Activated gamma-delta T cell treated with Interleukin-2 at 50 U/mL for 16 hours (primary cell): ENCODE measurements at regions not wholly inside any gene's neighbourhood (a gene's known extent, or its start where the extent isn't known, plus 50 kb on each side); places are given as distances from the start of the nearest gene placed in this dataset.

Experiments used
- DNase-seq: peaks from one replicate; pipeline ENCODE4 v3.0.0-alpha.2; 2020

DNA sequence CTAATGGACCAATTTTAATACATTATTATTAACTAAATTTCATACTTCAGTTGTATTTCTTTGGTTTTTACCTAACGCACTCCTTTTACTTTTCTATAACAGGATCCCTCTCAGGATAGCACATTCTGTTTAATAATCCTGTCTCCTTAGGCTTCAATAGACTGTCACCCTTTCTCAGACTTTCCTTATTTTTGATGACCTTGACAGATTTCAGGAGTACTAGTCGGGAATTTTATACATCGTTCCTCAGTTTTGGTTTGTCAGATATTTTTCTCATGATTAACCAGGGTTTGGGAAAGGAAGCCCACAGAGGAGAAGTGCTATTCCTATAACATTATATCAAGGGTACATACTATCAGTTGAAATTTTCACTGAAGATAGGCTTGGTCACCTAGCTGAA lies 768.0 kb upstream of the GJE1 start:
- no peak for DNase-seq

- DNase-seq, result no peak
Measured at GRCh38 chr6:141364232-141364631, 768.5 kb upstream of the GJE1 start.

DNA sequence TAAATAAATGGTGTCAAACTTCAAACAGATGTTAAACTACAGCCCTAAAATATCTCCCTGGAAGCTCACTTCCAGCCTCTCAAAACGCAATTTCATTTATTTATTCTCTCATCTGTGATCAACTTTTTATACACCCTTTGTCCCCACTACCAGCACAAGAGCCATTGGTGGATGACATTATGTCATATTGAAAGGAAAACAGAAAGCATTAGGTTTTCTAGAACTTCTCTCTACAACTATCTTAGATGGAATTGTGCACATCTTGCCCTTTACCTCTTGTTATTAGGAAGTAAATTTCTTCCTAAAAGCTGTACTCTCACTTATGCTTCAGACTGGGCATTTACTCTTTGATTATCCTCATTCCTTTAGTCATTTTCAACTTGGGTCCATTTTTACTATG lies 771.2 kb upstream of the GJE1 start:
- DNase-seq, result no peak

- DNase-seq, result no peak
Measured at GRCh38 chr6:141359953-141360352, 772.8 kb upstream of the GJE1 start.

- DNase-seq, result no peak
Measured at GRCh38 chr6:141354191-141354955, 778.4 kb upstream of the GJE1 start.

DNA sequence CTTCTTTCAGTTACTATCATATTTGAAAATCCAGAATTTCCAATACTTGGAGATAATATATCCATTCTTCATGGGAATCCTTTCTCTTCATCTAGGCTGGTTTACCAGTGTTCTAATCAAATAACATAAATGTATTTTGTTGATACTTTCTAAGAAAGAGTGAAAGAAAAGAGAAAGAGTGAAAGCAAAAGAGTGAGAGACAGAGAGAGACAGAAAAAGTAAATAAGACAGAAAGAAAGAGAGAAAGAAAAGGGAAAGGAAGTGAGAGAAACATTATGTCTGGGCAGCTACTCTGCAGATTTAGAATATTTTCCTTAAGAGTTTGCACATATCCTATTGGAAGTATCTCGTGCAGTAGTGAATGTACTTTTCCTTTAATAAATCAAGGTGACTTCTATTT lies 781.0 kb upstream of the GJE1 start:
- no peak for DNase-seq

GRCh38 chr6:141349710-141350109 lies 783.0 kb upstream of the GJE1 start:
- no peak for DNase-seq

- no peak for DNase-seq
Measured at GRCh38 chr6:141347906-141348492, 784.7 kb upstream of the GJE1 start.

GRCh38 chr6:141347086-141347485 lies 785.6 kb upstream of the GJE1 start:
- no peak for DNase-seq

DNA sequence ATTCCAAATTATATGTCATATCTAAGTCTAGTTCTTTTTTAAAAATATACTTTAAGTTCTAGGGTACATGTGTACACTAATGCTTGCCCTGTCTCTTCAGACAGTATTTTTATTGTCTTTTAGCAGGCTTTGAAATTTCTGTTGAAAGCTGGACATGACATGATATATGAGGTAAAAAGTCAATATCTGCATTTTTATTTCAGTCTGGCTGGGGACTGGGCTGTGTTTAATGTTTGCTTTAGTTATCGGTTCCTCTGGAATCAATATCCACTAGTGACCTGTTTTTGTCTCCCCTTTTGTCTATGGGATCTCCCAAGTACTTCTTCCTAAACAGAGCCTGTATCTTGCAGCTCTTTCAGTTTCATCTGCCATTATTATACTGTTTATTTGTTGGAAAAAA lies 786.2 kb upstream of the GJE1 start:
- no peak for DNase-seq

GRCh38 chr6:141337191-141337590 lies 795.5 kb upstream of the GJE1 start:
- DNase-seq, result no peak

- DNase-seq, result no peak
Measured at GRCh38 chr6:141335477-141336273, 797.0 kb upstream of the GJE1 start.

DNA sequence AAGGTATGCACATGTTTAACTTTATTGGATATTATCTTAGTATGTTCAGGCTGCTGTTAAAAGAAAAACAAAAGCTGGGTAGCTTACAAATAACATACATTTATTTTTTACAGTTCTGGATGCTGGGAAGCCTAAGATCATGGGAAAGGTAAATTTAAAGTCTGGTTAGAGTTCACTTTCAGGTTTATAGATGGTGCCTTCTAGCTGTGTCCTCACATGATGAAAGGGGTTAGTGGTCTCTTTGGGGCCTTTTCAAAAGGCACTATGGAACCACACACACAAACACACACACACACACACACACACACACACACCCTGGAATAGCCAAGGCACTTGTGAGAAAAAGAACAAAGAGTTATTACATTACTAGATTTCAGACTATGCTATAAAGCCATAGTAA lies 805.8 kb upstream of the GJE1 start:
- no peak for DNase-seq

- peak; percentile 18 for DNase-seq
Measured at GRCh38 chr6:141326426-141326825, 806.3 kb upstream of the GJE1 start.

DNA sequence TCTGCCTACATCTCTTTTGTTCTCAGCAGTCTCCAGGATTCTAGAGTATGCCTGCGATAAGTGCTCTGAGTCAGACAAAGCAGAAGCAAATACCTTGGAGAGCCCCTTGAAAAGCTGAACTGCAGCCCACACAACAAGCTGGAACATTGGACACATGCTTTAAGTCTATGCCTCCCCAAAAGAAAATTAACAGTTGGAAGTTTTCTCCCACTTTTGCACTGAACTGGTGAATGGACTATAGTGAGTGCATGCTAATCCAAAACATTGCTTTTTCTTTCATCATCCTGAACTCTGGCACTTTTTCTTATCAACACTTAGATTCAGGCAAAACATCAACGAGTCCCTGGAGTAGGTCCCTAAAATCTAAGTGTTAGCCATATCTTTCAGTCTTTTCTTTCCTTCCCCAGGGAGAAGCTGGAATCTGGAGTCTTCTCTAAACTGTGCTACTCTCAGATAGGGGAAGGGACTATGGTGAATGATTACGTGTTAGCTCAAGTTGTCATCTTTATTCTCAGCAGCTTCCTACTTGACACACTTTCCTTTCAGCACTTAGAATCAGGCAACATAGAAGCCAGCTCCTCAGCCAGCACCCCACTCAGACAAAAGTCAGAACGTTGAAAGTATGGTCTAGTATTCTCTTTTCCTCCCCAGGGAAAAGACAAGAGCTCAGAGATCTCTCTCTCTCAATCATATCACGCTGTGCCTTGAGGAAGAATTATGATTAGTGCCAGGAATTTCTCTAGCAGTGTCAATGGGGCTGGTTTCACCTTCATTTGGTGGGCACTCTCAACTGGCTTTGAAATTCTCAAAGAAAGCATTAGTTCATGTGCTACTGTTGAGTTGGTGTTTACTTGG lies 811.0 kb upstream of the GJE1 start:
- DNase-seq, result no peak

DNA sequence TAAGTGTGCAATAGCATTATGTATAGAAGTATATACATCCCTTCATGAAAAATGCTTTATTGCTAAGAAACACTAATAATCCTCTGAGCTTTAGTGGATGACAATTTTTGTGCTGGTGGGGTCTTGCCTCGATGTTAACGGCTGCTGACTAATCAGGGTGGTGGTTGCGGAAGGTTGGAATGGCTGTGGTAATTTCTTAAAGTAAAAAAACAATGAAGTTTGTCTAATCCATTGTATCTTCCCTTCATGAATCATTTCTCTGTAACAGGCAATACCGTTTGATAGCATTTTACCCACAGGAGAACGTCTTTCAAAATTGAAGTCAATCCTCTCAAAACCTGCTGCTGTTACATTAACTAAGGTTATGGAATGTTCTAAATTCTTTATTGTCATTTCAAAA lies 816.5 kb upstream of the GJE1 start:
- no peak for DNase-seq

GRCh38 chr6:141313986-141314385 lies 818.7 kb upstream of the GJE1 start:
- no peak for DNase-seq

- no peak for DNase-seq
Measured at GRCh38 chr6:141309295-141309694, 823.4 kb upstream of the GJE1 start.

DNA sequence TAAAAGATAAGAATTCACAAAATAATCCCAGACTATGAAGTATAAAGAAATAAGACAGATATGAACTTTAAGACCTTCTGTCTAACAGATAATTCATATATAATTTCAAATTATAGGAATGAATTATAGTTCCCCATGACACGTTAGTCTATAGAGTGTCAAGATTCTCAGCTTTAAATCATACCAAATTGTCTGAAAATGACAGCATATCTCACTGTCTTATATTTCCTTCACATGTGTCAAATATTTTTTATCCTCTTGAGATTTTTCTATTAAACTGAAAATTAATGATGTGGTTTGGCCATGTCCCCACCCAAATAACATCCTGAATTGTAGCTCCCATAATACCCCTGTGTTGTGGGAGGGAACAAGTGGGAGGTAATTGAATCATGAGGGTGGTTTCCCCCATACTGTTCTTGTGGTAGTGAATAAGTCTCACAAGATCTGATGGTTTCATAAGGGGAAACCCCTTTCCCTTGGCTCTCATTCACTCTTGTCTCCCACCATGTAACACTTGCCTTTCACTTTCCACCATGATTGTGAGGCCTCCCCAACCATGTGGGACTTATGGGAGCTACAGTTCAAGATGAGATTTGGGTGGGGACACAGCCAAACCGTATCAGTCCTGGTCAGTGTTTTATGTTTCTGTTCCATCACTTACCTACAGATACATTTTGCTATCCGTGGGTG lies 825.3 kb upstream of the GJE1 start:
- DNase-seq, result no peak

DNA sequence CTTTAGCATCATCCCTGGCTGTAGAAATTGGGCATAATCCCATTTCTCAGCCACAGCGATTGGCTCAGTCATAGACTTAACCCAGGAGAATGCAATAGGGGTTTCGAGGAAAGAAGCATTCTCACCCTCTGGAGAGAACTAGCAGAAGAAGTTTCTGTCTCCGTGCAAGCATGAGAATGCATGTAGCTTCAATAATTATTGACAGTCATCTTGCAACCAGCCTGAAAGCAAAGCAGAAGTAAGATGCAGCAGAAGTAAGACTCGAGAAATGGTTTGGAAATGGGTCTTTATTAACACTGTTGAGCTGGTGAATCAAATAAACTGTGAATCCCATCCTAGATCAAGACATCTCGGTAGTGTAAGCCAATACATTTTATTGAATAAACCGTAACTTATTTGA lies 828.8 kb upstream of the GJE1 start:
- DNase-seq, result no peak

GRCh38 chr6:141301779-141302178 lies 830.9 kb upstream of the GJE1 start:
- no peak for DNase-seq

DNA sequence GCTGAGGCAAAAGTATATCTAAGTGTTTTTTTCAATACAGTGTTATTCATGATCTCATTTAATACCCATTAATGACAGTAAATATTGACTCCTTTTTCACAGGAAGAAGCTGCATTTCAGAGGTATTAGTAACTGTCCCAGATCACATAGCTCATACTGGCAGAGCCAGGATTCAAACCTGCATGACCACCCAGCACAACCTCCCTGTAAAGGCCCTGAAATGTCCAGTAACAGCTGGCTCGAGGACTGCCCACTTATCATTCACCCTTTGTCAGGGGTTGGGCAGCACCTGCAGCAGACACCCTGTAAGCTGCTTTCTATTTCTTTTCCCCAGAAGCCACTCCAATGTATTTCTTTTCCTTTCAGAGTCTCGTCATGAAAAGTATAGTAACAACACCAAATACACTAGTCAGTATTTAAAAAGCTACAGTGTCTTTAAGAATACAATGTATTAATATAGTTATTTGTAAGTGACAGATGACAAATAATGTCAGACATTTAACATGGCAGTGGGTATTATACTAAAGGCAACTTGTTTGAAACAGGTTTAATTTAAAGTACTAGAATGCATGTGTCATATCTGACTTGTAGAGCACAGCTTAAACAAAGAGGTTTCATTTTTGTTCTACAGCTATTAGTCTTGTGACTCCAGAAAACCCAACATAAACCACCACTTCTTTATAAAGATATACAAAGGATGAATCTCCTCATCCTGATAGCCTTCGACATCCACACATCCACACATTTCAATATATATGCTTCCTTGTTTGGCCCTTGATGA lies 841.6 kb upstream of the GJE1 start:
- DNase-seq, result no peak
